B cell (primary cell): ENCODE measurements at regions not wholly inside any gene's neighbourhood (a gene's known extent, or its start where the extent isn't known, plus 50 kb on each side); places are given as distances from the start of the nearest gene placed in this dataset.

Experiments
- ATAC-seq: fragments of 200-7000 bp; cut with Tn5 transposase; one replicate; pipeline ENCODE4 v1.10.0; 2021; ENCODE audit warnings: low read depth, mild to moderate bottlenecking, moderate number of reproducible peaks, moderate library complexity
- CTCF ChIA-PET: fragments of 350-600 bp; sonication (Branson Sonifier 250); formaldehyde crosslinking; loops from one replicate; lab custom pipeline; 2021; ENCODE audit warnings: antibody characterized with exemption, inconsistent platforms; lab: Charles Lee
- POLR2A ChIA-PET: fragments of 350-600 bp; sonication (Branson Sonifier 250); formaldehyde crosslinking; loops from one replicate; lab custom pipeline; 2021; ENCODE audit warnings: antibody characterized with exemption; lab: Charles Lee
- DNase-seq: peaks from one replicate; pipeline ENCODE4 v3.0.0; 2013
- H2AFZ ChIP-seq: 2 replicates; pipeline ENCODE4 v1.6.1; 2012; ENCODE audit warnings: mild to moderate bottlenecking, low read depth, low read length; ENCODE audit not compliant: insufficient read depth, poor library complexity, severe bottlenecking
- H3K27ac ChIP-seq, 2 donors: 1 replicate in 1 of 2; 2 replicates in 1 of 2; pipeline ENCODE4 v1.5.1; 2012 to 2013; ENCODE audit warnings: low read length in 2 of 2, mild to moderate bottlenecking in 2 of 2, moderate library complexity in 1 of 2
- H3K27me3 ChIP-seq, 4 experiments: fragments of 200-600 bp in 1 of 4; sonication (generic) in 1 of 4; replicated peaks in 1 of 4; 1 replicate in 2 of 4; 2 replicates in 2 of 4; pipeline versions ENCODE4 v1.6.1 to v1.7.0; 2013 to 2016; ENCODE audit warnings: low read length in 3 of 4, mild to moderate bottlenecking in 2 of 4, mixed read lengths in 1 of 4, moderate library complexity in 1 of 4; ENCODE audit not compliant: insufficient read depth in 4 of 4, control insufficient read depth in 3 of 4; ENCODE audit errors: control extremely low read depth in 1 of 4
- H3K36me3 ChIP-seq, 2 experiments: replicated peaks in 1 of 2; 1 replicate in 1 of 2; 2 replicates in 1 of 2; pipeline versions ENCODE4 v1.6.1 to v1.7.1; 2013; ENCODE audit warnings: low read length in 1 of 2; ENCODE audit not compliant: insufficient read depth in 2 of 2, control insufficient read depth in 1 of 2; ENCODE audit errors: control extremely low read depth in 1 of 2, extremely low read depth in 1 of 2
- H3K4me1 ChIP-seq, 2 donors: fragments of 200-600 bp in 1 of 2; sonication (generic) in 1 of 2; 1 replicate in 1 of 2; 2 replicates in 1 of 2; pipeline versions ENCODE4 v1.5.1 to v1.6.1; 2013 to 2017; ENCODE audit warnings: low read length in 2 of 2; ENCODE audit not compliant: control insufficient read depth in 2 of 2, insufficient read depth in 2 of 2
- H3K4me2 ChIP-seq: replicated peaks from 2 replicates; pipeline ENCODE3; 2012; ENCODE audit warnings: mild to moderate bottlenecking, low read depth, low read length; ENCODE audit not compliant: poor library complexity, severe bottlenecking
- H3K4me3 ChIP-seq, 5 experiments: fragments of 200-600 bp in 1 of 5; sonication (generic) in 1 of 5; 1 replicate in 3 of 5; 2 replicates in 2 of 5; pipeline versions ENCODE4 v1.5.1 to v1.7.0; 2011 to 2016; ENCODE audit warnings: low read length in 4 of 5, mild to moderate bottlenecking in 4 of 5, low read depth in 2 of 5, control low read depth in 1 of 5, moderate library complexity in 1 of 5; ENCODE audit not compliant: insufficient read depth in 1 of 5; ENCODE audit errors: control extremely low read depth in 1 of 5, extremely low read depth in 1 of 5
- H3K79me2 ChIP-seq: fragments of 200-600 bp; sonication (generic); one replicate; pipeline ENCODE4 v1.6.0; 2016; ENCODE audit warnings: low read length; ENCODE audit not compliant: control insufficient read depth, insufficient read depth
- H3K9ac ChIP-seq: fragments of 200-600 bp; sonication (generic); 2 replicates; pipeline ENCODE4 v1.6.1; 2017; ENCODE audit warnings: mild to moderate bottlenecking, low read length, moderate library complexity
- H3K9me3 ChIP-seq, 3 donors: one replicate each; pipeline versions ENCODE4 v1.6.1 to v1.7.1; 2013; ENCODE audit warnings: low read length in 2 of 3; ENCODE audit not compliant: control insufficient read depth in 2 of 3, insufficient read depth in 1 of 3; ENCODE audit errors: control extremely low read depth in 1 of 3
- H4K20me1 ChIP-seq: 2 replicates; pipeline ENCODE4 v1.6.0; 2012; ENCODE audit warnings: mild to moderate bottlenecking, low read length; ENCODE audit not compliant: insufficient read depth, control insufficient read depth, poor library complexity, severe bottlenecking
- H3K27ac Mint-ChIP-seq: one replicate; pipeline ENCODE4 v1.8.0; 2021; ENCODE audit warnings: mixed read lengths
- H3K27me3 Mint-ChIP-seq: one replicate; pipeline ENCODE4 v1.8.0; 2021; ENCODE audit warnings: mixed read lengths
- H3K4me1 Mint-ChIP-seq: one replicate; pipeline ENCODE4 v1.8.0; 2021; ENCODE audit warnings: mixed read lengths
- H3K4me3 Mint-ChIP-seq: one replicate; pipeline ENCODE4 v1.8.0; 2021; ENCODE audit warnings: mixed read lengths
- H3K9me3 Mint-ChIP-seq: one replicate; pipeline ENCODE4 v1.8.0; 2022; ENCODE audit warnings: mixed read lengths; ENCODE audit not compliant: insufficient read depth
- CTCF ChIP-seq: fragments of 200-600 bp; IDR thresholded peaks from one replicate; pipeline ENCODE4 v1.8.0; 2022; ENCODE audit warnings: antibody characterized with exemption, mild to moderate bottlenecking
- EZH2 ChIP-seq: IDR thresholded peaks from 2 replicates; pipeline ENCODE4 v1.6.1; 2012; ENCODE audit warnings: borderline replicate concordance, low read depth, mild to moderate bottlenecking, moderate library complexity, low read length; ENCODE audit not compliant: insufficient read depth, poor library complexity, severe bottlenecking
- WGBS: methylation state at CpG from one replicate; pipeline ENCODE4 v1.1.5; 2013; ENCODE audit warnings: missing lambda C conversion rate; ENCODE audit not compliant: insufficient coverage; 5-methylcytosine and 5-hydroxymethylcytosine counted together
- intact Hi-C: fragments of 100-400 bp; cut with micrococcal nuclease; formaldehyde crosslinking; loops from one replicate; pipeline ENCODE4 v1.10.0; 2022

GRCh38 chr1:59241909-59242308, 55.0 kb upstream of the FGGY start:
- no peaks in the 10 kb centered on the region for H3K27me3 ChIP-seq
- no peak overlapping the region for H3K27ac Mint-ChIP-seq
- no peak overlapping the region for H3K4me2 ChIP-seq
- H3K9ac ChIP-seq, result no peak overlapping the region
- WGBS, result no CpG with 5 or more reads among the region's 2 CpGs
- no peak for TF ChIP-seq EZH2
- no peak for TF ChIP-seq CTCF
- CTCF ChIA-PET, result no interaction called here
- H3K4me1 ChIP-seq, result no peaks in the 10 kb centered on the region
- H3K36me3 ChIP-seq, result no peaks in the 10 kb centered on the region
- no peak overlapping the region for H3K4me3 ChIP-seq
- no peaks in the 10 kb centered on the region for H3K27me3 Mint-ChIP-seq
- H3K4me1 Mint-ChIP-seq, result no peaks in the 10 kb centered on the region
- ATAC-seq (no peak), DNase-seq (no peak)
- no peaks in the 10 kb centered on the region for H4K20me1 ChIP-seq
- H3K79me2 ChIP-seq, result no peaks in the 10 kb centered on the region
- intact Hi-C loops, result no loop called here
- POLR2A ChIA-PET, result no interaction called here
- no peak overlapping the region for H2AFZ ChIP-seq
- peaks cover 2% of the 10 kb centered on the region for H3K9me3 Mint-ChIP-seq
- H3K4me3 Mint-ChIP-seq, result no peak overlapping the region
- peaks cover 0 to 3% (median 0%) of the 10 kb centered on the region in 3 donors for H3K9me3 ChIP-seq
- H3K27ac ChIP-seq, result no peak overlapping the region

GRCh38 chr1:59242370-59242769, 54.5 kb upstream of the FGGY start:
- H3K4me2 ChIP-seq, result no peak overlapping the region
- ChIA-PET CTCF (no interaction called here), POLR2A (interaction anchor here (0.5 kb wide), 1 partner anchor 696 kb away, joined by 4 read pairs; the partner anchor contains the start of gene OMA1)
- no peaks in the 10 kb centered on the region for H4K20me1 ChIP-seq
- H3K9me3 ChIP-seq, result peaks cover 0 to 5% (median under 1%) of the 10 kb centered on the region in 3 donors
- no peak overlapping the region for H2AFZ ChIP-seq
- H3K9me3 Mint-ChIP-seq, result peaks cover 2% of the 10 kb centered on the region
- no peak overlapping the region for H3K4me3 ChIP-seq
- no peak for DNase-seq
- TF ChIP-seq CTCF, result no peak
- TF ChIP-seq EZH2, result no peak
- no peak overlapping the region for H3K4me3 Mint-ChIP-seq
- no peak for ATAC-seq
- no peaks in the 10 kb centered on the region for H3K79me2 ChIP-seq
- no peak overlapping the region for H3K27ac Mint-ChIP-seq
- 100% methylated on average over 1 of the region's 2 CpGs for WGBS
- no peaks in the 10 kb centered on the region for H3K4me1 Mint-ChIP-seq
- H3K36me3 ChIP-seq, result no peaks in the 10 kb centered on the region
- no peak overlapping the region for H3K9ac ChIP-seq
- no peaks in the 10 kb centered on the region for H3K27me3 ChIP-seq
- no peaks in the 10 kb centered on the region for H3K27me3 Mint-ChIP-seq
- intact Hi-C loops, result no loop called here
- H3K4me1 ChIP-seq, result no peaks in the 10 kb centered on the region
- no peak overlapping the region for H3K27ac ChIP-seq
